CD1c-positive myeloid dendritic cell (primary cell): ENCODE measurements at regions not wholly inside any gene's neighbourhood (a gene's known extent, or its start where the extent isn't known, plus 50 kb on each side); places are given as distances from the start of the nearest gene placed in this dataset.

ENCODE experiments used
- DNase-seq: peaks from one replicate; pipeline ENCODE4 v3.0.0-alpha.2; 2016; ENCODE audit errors: extremely low spot score

DNA sequence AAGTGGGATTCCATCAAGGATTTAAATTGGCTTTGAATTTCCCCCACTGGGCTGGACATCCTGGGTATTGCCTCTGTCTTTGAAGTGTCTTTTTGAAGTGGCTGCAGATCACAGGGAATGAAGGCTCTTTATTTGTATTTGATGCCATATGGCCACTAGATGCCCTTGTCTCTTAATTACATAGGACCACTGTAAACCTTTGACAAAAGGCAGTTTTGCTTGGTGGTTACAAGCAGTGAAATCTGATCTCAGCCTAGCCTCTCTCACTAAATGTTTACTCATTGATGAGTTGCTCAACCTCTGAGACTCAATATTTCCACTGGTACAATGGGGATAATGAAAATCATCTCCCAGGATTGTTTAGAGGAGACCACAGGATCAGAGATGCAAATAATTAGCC, 102.2 kb downstream of the INSIG2 start:
- no peak for DNase-seq

DNA sequence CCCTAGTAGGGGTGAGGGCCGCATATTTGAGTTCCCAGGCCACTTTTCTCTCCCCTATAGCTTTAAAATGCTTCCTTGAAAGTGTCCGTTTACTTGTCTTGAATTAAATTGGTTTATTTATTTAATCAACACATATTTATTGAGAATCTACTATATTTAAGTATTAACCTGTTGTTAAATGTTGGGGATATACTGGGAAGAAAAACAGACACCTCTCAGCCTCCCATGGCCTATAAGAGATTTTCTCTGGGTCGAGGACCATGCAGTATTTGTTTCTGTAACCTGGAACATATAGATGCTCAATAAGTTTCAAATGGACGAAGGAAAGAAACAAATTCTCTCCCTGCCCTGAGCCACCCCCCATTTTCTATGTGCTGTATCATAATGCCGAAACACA, 98.6 kb downstream of the INSIG2 start:
- DNase-seq = no peak

GRCh38 chr2:118186110-118186857, 98.0 kb downstream of the INSIG2 start:
- peak; percentile 80 for DNase-seq

GRCh38 chr2:118185210-118186109, 97.2 kb downstream of the INSIG2 start:
- peak; percentile 39 for DNase-seq

GRCh38 chr2:118183381-118183780, 95.1 kb downstream of the INSIG2 start:
- no peak for DNase-seq

- DNase-seq = no peak
Measured at GRCh38 chr2:118179445-118179844, 91.2 kb downstream of the INSIG2 start.

GRCh38 chr2:118177884-118178283, 89.6 kb downstream of the INSIG2 start:
- DNase-seq = no peak

DNA sequence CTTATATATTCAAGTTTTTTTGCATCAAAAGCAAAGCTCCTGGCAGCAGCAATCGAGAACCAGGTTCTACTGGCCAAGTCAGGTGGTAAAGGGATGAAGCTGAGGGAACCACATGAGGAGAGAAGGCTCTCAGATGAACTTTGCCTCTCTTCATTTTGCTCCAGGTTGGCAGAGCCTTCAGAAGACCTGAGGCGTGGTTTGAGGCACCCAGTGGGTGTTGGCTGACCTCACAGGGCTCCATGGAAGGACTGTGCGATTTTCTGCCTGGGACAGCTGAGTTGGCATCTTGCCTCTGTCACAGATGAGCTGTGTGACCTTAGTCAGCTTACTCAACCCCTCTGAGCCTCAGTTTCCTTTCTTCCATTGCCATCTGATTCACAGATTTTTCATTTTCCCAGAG, 89.0 kb downstream of the INSIG2 start:
- peak; percentile 3 for DNase-seq

DNA sequence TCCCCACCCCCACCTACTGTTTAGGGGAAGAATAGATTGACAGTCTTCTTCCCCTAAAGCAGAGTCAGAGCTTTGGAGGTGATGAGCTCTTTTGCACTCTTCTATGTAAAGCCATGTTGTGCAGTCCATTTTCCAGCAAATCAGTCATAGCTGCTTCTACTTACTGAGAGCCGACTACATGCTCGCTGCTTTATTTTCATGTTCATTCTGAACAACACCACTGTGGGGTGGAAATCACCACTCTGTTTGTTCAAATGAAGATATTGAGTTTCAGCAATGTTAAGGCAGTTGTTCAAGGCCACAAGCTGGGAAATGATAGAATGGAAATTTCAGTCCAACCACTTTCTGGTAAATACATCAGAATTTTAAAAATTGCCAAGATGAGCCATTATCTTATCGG, 88.3 kb downstream of the INSIG2 start:
- no peak for DNase-seq

DNA sequence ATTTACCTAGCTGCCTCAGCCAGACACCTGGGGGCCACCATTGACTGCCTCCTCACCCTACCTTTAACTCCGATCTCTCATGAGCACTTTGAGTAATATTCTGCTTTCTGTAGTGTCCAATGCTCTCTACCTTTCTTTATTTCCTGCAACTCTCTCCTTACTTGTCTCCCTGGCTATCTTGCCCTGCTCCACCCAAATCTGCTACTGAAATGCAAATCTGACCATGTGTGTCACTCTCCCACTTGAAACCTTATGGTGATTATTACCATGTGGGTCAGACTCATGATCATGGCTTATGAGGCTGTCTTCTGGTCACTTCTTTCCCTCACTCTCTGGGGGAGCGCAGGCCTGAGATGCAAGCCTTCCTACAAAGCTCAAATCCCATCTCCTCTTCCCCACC, 83.3 kb downstream of the INSIG2 start:
- no peak for DNase-seq

DNA sequence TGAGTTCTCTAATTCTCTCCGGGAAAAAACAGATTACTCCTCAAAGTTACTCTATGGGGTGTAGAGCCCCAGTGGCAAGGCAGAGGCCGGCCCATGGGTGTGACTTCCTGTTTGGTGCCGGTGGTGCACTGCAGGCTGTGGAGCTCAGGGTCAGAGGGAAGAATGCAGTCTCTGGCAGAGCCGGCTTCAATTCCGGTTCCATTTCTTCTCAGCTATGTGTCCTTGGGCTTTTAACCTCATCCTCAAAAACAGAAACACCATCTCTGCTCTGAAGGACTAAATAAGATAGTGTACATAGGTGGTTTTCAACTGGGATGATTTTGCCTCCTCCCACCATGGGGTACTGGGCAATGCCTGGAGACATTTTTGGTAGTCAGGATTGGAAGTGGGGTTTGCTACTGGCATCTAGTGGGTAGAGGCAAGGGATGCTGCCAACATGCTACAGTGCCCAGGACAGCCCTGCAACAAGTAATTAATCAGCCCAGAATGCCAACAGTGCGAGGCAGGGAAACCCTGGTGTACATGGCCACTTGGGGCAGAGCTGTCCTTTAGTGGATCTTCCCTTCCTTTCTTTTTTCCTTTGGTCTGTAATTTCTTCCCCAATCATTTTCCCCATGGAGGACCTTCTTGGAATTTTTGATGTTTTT, 81.2 kb downstream of the INSIG2 start:
- peak; percentile 23 for DNase-seq

DNA sequence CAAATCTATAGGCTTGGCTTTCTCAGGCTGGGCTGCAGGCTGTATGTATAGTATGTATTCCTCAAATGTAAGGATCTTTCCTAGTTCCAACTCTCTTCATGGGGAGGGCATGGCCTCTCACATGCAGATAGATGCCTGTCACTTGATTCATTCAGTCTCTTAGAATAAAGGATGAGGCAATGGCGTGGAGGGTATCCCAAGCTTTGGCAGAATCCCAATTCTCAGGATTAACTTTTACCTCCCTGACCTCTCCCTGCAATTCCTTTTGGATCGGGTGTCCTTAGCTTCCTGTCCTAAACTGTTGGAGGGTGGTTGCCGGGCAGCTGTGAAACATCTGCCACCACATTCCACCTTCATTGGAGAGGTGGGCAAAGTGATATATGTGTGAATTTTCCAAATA, 80.3 kb downstream of the INSIG2 start:
- DNase-seq = no peak

DNA sequence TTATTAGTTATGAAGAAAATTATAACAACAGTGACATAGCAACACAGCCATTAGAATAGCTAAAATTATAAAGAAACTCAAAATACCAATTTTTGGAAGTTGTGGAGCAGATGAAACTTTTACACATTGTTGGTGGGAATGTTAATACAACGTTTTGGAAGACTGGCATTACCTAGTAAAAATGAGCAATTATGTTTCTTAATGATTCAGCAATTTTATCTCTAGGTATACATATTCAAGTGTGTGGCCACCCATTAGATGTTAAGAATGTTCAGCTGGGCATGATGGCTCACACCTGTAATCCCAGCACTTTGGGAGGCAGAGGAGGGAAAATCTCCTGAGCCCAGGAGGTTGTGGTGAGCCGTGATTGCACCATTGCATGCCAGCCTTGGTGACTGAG, 78.8 kb downstream of the INSIG2 start:
- DNase-seq = no peak

DNA sequence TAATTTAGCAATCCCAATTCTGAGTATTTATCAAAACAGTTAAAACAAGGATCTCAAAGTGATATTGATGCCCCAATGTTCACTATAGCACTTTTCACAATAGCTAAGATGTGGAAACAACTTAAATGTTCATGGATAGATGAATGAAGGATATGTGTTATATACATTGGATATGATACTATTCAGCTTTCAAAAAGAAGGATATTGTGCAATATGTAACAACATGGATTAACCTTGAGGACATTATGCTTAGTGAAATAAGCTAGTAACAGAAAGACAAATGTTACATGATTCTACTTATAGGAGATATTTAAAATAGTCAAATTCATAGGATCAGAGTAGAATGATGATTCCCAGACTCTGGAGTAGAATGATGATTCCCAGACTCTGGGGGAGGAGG, 78.0 kb downstream of the INSIG2 start:
- DNase-seq = no peak

- no peak for DNase-seq
Measured at GRCh38 chr2:118165595-118165994, 77.3 kb downstream of the INSIG2 start.
